NCI-H146 treated with DMSO at 0.1 percent for 48 hours (cell line): ENCODE measurements at regions not wholly inside any gene's neighbourhood (a gene's known extent, or its start where the extent isn't known, plus 50 kb on each side); places are given as distances from the start of the nearest gene placed in this dataset.

Experiments
- DNase-seq: peaks from one replicate; lab custom pipeline; 2025; ENCODE audit not compliant: unreplicated experiment; lab: John Stamatoyannopoulos, UW

DNA sequence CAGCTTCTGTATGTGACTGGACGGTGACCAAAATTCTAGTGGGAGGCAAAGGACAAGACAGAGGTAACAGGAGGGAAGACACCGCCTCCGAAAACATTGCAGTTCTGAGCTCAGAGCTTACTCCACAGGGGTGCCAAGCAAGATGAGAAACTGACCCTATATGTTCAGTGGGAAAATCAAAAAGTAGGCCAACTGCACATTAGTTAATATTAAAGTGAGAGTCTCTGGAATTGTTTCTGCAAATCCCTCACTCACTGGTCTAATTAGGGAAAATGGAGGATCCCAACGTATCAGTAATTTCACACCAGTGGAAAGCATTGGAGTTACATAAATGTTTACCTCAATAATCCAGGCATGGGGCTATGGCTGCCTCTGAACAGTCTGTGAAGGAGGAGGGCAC lies 313.3 kb upstream of the KCNH8 start:
- DNase-seq: no peak

DNA sequence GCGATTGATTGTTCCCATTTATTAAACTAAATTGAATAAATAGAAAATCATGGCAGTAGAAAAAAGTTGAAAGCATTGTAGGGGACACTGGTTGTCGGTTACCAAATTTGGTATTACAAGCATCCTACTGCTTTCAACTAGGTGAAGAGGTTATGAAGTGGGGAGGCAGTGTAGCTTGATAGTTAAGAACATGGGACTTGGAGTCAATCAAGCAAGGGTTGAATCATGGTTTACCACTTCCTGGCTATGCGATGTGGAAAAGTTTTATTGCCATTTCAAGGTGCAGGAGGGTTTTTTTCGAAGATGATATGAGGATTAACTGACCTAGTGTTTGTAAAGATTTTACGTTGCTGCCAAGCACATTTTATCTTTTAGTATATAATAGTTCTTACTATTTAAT lies 318.2 kb upstream of the KCNH8 start:
- no peak for DNase-seq

DNA sequence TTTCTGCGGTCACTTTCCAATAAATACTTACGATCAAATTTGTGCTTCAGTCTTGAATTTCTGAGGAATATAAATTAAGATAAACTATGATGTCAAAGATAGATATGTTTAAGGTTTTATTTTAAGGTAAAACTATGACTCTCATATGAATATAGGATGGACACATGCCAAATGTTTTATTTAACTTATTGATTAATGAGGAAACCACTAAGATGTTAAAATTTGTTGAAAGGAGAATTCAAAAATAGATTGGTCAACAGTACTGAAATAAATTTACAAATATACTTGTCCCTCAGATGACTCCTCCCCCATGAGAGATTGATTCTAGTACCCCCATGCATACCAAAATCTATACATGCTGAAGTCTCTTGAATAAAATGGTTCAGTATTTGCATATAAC lies 319.7 kb upstream of the KCNH8 start:
- DNase-seq: no peak

DNA sequence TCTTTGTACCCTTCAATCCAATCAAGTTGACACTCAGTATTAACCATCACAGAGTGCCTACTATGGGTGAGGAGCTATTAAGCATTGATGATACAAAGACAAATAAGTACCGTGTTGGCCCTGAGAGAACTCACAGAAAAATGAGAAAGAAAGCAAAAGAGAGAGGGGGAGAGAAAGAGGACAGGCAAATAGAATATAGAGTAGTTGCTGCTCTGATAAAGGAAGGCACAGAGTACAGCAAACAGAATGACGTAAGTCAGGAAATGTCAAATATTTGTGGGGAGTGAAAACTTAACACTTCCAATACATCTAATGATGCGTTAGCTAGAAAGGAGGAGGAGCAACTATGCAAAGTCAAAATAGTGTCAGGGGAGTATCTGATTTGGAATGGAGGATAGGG lies 320.6 kb upstream of the KCNH8 start:
- DNase-seq: no peak

DNA sequence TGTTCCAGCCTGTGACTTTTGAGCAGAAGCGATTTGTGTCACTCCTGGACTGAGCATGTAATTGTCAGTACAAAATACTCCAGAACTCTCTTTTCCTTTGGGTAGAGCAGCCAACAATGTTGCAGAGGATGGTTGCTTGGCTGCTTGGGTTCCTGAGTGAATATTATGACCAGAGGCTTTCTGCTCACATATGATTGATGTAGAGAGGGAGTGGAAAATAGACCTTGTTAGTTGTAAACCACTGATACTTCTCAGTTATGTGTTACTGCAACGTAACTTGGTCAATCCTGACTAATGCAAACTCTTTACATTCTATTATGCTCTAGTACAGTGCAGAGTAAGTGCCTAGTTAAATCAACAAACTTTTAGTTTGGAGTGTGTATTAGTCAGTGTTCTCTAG lies 322.6 kb upstream of the KCNH8 start:
- no peak for DNase-seq

DNA sequence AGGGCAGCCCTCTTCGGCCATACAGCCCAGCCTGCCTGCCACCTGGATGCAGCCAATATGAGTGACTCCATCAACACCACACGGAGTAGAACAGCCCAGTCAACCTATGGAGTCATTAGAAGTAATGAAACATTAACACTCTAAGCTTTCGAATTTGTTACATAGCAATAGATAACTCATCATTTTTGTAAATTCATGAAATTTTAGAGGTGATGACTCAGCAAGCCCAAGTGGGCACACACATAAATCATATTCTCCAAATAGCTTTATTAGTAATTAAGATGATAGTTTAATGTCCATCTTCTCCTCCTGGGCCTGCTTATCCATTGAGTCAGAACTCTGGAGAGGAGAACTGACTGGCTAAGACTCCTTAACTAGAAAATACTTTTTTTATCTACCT lies 335.0 kb upstream of the KCNH8 start:
- no peak for DNase-seq

DNA sequence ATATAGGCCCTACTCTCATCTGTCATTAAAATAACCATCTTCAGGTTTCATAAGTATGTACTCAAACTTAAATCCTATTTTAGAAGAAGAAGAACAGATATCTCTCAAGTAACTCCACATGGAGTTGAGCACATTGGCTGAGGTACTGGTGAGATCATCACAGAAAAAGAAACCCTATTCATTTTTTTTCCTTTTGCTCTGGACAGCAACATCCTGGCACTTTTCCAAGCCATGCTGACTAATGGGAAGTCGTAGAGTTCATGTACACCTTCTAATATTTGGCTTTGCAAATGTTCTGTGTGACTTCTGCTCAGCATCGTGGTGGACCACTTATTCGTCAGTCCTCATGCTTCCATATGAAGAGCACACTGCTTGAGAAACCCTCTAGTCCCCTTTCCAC lies 336.0 kb upstream of the KCNH8 start:
- no peak for DNase-seq

DNA sequence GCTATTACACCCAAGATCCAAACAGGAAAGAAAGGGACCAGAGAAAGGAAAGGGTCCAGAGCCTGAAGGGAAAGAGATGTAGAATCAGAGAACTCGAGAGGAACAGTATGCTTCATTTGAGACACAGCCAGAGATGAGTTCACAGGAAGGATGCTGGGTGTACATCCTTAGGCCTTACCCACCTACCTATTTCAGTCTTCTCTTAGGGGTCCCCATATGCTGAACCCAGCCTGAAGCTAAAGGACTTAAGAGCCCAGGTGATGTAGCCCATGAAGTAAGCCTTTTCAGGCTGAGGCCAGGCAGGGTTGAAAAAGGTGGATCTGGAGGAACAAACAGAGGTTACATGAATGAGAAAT lies 338.0 kb upstream of the KCNH8 start:
- DNase-seq: no peak

DNA sequence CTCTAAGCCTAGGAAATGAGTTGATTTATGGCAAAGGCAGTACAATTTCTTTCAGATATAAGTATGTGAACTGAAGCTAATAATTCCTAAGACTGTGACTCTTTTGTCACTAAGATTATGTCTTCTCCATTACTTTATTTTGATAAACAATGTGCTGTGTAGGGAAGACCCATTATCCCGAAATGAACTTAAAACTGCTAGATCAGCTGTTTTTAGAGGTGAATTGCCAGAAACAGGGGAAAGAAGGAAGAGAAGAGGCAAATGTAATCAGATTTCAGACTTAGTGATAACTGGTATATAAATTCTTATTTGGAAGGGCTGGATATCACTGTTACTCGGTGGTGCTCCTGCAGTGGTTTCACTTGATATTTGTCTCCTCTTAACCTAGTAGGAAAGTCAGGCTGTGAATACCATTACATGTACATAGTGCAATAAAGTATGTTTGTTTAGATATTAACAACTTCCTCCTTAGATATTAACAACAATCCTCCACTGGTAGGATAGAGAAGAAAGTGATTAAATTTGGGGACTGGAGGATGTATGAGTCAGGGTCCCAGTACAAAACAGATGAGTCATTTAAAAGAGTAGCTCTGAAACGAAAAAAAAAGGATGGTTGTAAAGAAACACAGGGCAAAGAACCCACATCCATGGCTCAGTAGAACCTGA lies 338.5 kb upstream of the KCNH8 start:
- no peak for DNase-seq

DNA sequence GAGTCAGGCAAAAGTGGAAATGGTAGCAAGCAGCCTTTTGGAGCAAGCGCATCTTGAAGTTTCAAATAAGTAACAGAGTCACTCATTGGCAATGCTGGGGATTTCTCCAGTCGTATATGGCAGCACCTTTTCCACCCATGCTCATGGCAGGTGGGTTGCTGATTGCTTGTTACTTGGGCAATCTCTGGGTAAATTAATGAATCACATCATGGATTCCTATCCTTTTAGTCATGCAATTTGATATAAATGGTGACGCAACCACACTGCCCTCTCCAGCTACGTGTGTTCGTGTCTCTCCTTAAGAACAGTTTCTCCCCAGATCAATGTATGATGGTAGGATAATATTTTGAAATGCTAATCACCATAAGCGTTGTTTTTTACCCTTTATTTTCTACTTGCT lies 339.9 kb upstream of the KCNH8 start:
- DNase-seq: no peak

DNA sequence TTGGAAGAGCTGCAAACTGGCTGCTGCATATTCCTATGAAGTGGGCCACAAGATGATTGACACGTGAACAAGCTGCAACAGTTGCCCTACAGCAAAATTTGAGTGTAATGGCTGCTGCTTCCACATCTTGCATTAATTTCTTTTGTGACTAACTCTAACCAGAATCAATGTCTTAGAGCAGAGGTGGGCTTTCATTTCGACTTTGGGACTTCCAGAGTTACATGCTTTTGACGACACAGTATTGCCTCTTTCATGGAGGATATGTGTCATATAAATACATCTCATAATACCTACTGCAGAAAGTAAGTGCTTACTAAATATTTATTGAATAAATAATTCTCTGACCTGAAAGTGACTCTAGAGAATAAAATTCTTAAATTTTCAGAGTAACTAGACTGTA lies 340.7 kb upstream of the KCNH8 start:
- no peak for DNase-seq

DNA sequence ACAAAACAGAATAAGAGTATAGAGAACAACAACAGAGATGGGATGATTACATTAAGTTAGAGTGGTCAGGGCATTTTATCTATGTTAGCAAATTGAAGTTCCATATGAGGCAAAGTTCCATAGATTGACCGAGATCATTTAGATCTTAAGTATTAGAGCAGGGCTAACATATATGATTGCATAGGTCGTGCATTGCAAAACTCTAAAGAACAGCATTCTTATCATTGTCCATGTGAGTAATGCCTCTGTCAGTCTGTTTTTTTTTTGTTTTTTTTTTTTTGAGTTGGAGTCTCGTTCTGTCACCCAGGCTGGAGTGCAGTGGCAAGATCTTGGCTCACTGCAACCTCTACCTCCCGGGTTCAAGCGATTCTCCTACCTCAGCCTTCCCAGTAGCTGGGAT lies 341.7 kb upstream of the KCNH8 start:
- no peak for DNase-seq

DNA sequence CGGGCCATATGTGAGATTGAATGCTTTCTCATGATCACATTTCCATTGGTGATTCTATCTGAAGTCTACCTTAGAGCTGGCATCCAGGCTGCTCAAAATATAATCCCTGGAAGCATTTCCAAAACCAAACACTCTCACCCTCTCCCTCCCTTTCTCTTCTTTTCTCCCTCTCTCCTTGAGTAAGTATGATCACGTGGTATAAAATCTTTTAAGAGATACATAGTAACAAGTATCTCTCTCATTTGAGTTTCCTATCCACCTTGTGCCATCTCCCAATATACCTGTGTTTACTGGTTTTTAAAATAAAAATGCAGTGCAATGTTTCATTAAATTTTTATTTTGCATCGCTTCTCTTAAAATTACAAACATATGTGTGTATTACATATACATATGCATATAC lies 350.9 kb upstream of the KCNH8 start:
- DNase-seq: no peak

DNA sequence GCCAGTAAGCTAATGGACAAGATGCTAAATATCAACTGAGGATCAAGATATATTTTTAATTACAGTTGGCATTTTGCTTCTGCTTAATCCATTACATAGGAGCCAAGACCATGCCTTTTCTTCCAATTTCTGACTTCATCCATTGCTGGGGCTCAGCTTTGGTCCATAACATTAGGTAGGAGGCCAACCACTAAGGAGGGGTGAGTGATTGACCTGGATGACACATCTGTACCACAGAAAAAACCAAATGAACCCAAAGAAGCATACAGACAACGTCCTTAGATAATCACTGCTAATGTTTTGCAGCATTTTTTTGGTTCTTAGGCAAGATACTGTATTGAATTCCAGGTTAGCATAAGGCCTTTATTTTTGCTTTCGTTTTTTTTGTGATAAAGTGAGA lies 353.2 kb upstream of the KCNH8 start:
- DNase-seq: no peak

DNA sequence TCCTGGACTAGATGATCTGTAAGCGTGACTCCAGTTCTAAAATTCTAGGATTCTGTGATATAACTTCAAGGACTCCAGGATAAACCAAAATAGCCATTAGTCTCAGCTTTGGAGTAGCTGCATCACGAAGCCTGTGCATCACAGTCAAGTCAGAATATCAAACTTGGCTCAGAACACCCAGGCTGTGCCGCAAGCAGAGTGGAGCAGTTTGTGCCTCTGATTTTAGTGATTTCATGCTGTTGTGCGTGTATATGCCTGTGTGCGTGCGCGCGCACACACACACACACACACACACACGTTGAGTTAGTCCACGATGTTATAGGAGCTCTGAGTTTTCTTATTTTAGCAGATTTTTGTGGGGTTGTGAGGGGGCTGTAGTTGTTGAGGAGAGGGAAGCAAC lies 356.6 kb upstream of the KCNH8 start:
- DNase-seq: no peak

DNA sequence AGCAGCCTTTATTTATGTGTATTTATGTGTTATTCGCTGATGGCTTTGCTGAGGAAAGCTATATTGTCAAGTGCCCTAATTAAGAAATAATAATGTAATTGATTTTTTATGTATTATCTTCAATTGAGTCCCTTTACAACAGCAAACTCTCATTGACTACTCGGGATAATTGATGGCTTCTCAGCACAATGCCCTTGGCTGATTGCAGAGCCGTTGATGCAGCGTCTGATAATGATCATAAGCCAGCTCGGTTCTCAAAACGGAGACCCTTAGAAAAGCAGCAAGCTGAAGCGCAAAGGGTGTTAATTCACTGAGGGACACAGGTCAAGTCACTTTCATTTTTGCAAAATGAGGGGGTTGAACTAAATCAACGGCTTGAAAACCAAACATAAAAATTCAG lies 357.1 kb upstream of the KCNH8 start:
- peak; percentile 33 for DNase-seq

DNA sequence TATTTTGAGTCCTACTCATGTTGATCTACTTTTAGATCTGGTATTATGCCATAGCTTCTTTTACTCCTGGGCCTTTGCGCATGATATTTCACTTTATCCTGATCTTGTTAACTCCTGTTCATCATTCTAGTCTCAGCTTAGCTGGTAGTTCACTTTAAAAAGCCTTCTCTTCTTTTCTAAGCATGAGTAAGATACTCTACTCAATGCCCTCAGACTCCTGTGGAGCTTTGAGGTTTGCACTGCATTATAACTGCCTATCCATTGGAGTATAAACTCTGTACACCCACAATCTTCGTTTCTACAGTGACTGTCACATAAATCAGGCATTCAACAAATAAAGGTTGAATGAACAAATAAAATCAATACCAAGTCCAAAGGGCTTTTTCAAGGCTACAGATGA lies 357.9 kb upstream of the KCNH8 start:
- DNase-seq: no peak

DNA sequence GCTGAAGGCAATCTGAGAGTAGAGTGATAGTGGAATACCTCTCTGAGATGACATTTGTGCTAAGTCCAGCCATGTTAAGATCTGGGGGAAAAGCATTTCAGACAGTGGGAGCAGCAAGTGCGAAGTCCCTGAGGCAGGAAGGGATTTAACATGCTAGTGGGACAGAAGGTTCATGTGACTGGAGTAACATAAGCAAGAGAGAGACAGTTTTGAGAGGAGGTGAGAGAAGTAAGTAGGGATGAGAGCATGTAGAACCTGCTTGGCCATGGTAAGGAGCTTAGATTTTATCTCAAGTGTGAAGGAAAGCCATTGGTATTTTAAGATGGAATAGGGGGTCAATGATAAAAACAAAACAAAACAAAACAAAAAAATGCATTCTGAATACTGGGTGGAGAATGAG lies 358.6 kb upstream of the KCNH8 start:
- no peak for DNase-seq

DNA sequence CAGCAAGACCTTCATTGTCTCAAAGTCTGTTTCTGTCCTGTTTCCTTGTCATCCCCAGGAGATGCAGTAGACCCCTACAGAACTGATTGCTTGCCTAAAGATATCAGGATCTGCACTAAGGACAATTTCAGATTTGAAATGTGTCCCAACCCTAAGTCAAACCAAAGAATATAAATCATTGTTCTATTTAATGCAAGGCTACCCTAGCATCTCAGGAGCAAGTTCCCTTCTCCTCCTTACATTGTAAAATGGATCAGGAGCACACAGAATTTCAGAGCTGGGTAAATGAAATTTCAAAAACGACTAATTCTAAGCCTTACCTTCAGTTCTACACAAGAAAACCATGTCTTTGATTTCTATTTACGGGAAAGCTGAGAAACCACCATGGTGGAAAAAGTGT lies 360.9 kb upstream of the KCNH8 start:
- no peak for DNase-seq

DNA sequence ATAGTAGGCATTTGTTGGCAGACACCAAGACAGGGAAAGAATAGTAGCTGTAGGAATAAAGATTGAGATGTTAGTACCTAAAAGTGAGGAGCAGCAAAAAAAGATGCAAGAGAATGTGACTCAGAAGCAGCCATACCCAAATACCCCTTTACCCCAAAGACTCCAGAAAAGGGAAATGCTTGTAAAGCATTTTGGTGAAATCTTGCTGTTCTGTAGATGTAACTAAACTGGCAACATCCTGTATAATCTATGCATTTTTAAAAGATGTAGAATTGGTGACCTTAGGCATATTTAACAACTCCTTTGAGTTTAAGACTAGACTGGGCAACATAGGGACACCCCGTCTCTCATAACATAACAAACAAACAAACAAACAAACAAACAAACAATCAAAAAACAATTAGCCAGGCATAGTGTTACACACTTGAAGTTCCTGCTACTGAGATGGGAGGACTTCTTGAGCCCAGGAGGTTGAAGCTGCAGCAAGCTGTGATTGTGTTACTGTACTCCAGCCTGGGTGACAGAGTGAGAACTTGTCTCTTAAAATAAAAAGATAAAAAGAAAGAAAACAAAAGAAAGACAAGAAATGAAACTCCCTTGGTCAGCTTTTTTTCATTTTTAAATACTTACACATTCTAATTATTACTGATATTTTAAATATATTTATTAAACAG lies 361.5 kb upstream of the KCNH8 start:
- no peak for DNase-seq

DNA sequence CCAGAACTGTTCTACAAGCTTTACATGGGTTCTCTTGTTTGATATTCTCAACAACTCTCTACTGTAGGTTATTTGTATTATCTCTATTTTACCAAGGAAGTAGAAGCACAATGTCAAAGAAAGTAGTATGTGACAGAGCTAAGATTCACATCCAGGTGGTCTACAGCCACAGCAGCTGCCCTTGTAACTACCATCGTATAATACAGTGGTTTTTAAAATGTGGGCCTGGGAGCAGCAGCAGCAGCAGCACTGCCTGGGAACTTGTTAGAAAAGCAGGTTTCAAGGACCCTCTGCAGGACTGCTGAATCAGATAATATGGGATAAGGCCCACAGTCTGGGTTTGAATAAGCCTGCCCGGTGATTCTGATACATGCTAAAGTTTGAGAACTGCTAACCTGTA lies 357.1 kb upstream of the SATB1 start:
- DNase-seq: no peak

DNA sequence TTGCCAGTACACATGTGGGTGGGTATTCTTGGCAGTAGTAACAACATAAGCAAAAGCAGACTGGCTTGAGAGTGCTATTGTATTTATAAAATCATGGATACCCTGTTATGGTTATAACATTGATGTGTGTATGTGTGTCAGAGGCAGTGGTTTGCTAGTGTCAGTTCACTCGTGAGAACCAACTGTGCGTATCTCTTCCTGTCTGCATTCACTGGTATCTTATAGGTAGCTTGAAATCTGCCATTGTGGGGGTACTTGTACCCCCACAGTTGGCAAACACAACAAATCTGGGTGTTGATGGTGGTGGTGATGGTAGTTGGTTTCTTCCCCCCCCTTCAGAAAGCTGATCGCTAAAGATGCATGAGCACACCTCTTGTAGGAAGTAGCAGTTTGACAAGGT lies 355.8 kb upstream of the SATB1 start:
- DNase-seq: no peak

DNA sequence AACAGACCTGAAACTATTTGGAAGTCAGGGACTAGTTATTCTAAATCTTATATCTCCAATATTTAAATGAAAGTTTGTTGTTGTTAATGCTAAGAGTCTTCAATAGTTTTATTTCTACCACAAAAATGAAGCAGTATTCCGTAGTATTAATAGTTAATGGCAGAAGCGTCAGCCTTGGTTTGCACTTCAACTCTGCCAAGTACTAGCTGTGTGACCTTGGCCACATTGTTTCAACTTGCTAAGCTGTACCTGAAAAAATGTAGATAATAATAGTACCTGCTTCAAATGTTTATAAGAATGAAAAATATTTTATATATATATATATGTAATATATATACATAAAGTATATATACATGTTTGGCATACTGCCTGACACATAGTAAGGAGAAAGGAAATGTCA lies 354.6 kb upstream of the SATB1 start:
- DNase-seq: no peak
